GM12878 (cell line): ENCODE measurements at regions not wholly inside any gene's neighbourhood (a gene's known extent, or its start where the extent isn't known, plus 50 kb on each side); places are given as distances from the start of the nearest gene placed in this dataset.

Source experiments
- ATAC-seq: fragments of 200-7000 bp; cut with Tn5 transposase; 3 replicates; pipeline ENCODE4 v1.9.1; 2020; ENCODE audit warnings: mild to moderate bottlenecking, moderate library complexity
- BruUV-seq: library from RNA; stranded (reverse); fragments of 400-500 nt; replicated peaks from 2 replicates; lab custom pipeline; 2021; lab: Mats Ljungman, UMichigan
- CTCF ChIA-PET: fragments of 300-600 bp; sonication (Branson Sonifier 250); formaldehyde crosslinking; extraction: SDS; loops from one replicate; lab custom pipeline; 2021; ENCODE audit warnings: inconsistent platforms; lab: Yijun Ruan, JAX
- POLR2A ChIA-PET: fragments of 350-600 bp; formaldehyde crosslinking; extraction: SDS; loops from one replicate; lab custom pipeline; 2021; ENCODE audit warnings: inconsistent platforms; lab: Charles Lee
- RAD21 ChIA-PET: fragments of 300-600 bp; sonication (Branson Sonifier 250); formaldehyde crosslinking; loops from one replicate; lab custom pipeline; 2023; ENCODE audit warnings: antibody characterized with exemption; ENCODE audit not compliant: unreplicated experiment; lab: Charles Lee
- SMC1A ChIA-PET: fragments of 300-600 bp; sonication (Branson Sonifier 250); formaldehyde crosslinking; loops from one replicate; lab custom pipeline; 2023; ENCODE audit not compliant: unreplicated experiment, uncharacterized antibody; lab: Charles Lee
- DNase-seq: peaks from one replicate; pipeline ENCODE4 v3.0.0-alpha.2; 2011; ENCODE audit warnings: low read depth, low spot score
- FAIRE-seq: peaks from 3 replicates; lab custom pipeline; 2011; peaks lifted over from hg19 to GRCh38; lab: Jason Lieb, UNC
- H2AFZ ChIP-seq: 2 replicates; pipeline ENCODE4 v1.6.0; 2011; ENCODE audit warnings: low read depth, low read length, control low read depth; ENCODE audit not compliant: control insufficient read depth
- H3K27ac ChIP-seq: 2 replicates; pipeline ENCODE4 v1.5.1; 2011; ENCODE audit warnings: control low read depth; ENCODE audit not compliant: control insufficient read depth, insufficient read depth
- H3K27me3 ChIP-seq, 2 experiments: replicated peaks in 1 of 2; 2 replicates each; pipeline versions ENCODE4 v1.6.0 to v1.6.1; 2011; ENCODE audit warnings: low read length in 1 of 2; ENCODE audit not compliant: control insufficient read depth in 2 of 2, insufficient read depth in 2 of 2
- H3K36me3 ChIP-seq, 2 experiments: 2 replicates each; pipeline ENCODE4 v1.5.1; 2011; ENCODE audit warnings: low read length in 1 of 2; ENCODE audit not compliant: control insufficient read depth in 2 of 2, insufficient read depth in 2 of 2
- H3K4me1 ChIP-seq: 2 replicates; pipeline ENCODE4 v1.6.1; 2011; ENCODE audit warnings: mild to moderate bottlenecking, low read length, moderate library complexity, mixed read lengths; ENCODE audit not compliant: control insufficient read depth, insufficient read depth
- H3K4me2 ChIP-seq: 2 replicates; pipeline ENCODE4 v1.6.0; 2011; ENCODE audit warnings: control low read depth; ENCODE audit not compliant: control insufficient read depth, insufficient read depth
- H3K4me3 ChIP-seq: fragments of 200-600 bp; sonication (generic); 2 replicates; pipeline ENCODE4 v1.5.1; 2016
- H3K79me2 ChIP-seq: 2 replicates; pipeline ENCODE4 v1.6.0; 2011; ENCODE audit warnings: low read length; ENCODE audit not compliant: control insufficient read depth, insufficient read depth
- H3K9ac ChIP-seq: 2 replicates; pipeline ENCODE4 v1.8.0; 2011; ENCODE audit warnings: low read length, control low read depth, mixed read lengths; ENCODE audit not compliant: control insufficient read depth, insufficient read depth
- H3K9me3 ChIP-seq: replicated peaks from 3 replicates; pipeline ENCODE4 v1.5.1; 2011; ENCODE audit warnings: mild to moderate bottlenecking, low read length; ENCODE audit not compliant: control insufficient read depth, insufficient read depth
- H4K20me1 ChIP-seq: 2 replicates; pipeline ENCODE4 v1.6.0; 2011; ENCODE audit not compliant: control insufficient read depth, insufficient read depth
- ASH2L ChIP-seq: fragments of 300-600, 200-600 bp; sonication (generic); IDR thresholded peaks from 2 replicates; pipeline ENCODE4 v1.6.1; 2017; ENCODE audit warnings: low read depth, mild to moderate bottlenecking, borderline replicate concordance
- BCL11A ChIP-seq: IDR thresholded peaks from 2 replicates; pipeline ENCODE4 v1.6.1; 2011; ENCODE audit warnings: low read depth, low read length
- BMI1 ChIP-seq: fragments of 450-650 bp; IDR thresholded peaks from 2 replicates; pipeline ENCODE4 v1.6.1; 2016; ENCODE audit warnings: mild to moderate bottlenecking, moderate library complexity, borderline replicate concordance
- ESRRA ChIP-seq: IDR thresholded peaks from 2 replicates; pipeline ENCODE4 v1.6.1; 2012; ENCODE audit warnings: mild to moderate bottlenecking, low read length, improper control_type of control experiment
- HDGF ChIP-seq: fragments of 450-650 bp; IDR thresholded peaks from 2 replicates; pipeline ENCODE4 v1.6.1; 2016; ENCODE audit warnings: antibody characterized with exemption
- MYB ChIP-seq: fragments of 150-350 bp; IDR thresholded peaks from 2 replicates; pipeline ENCODE4 v1.6.1; 2014; ENCODE audit warnings: mild to moderate bottlenecking, low read depth, low read length, borderline replicate concordance
- MYC ChIP-seq: IDR thresholded peaks from 2 replicates; pipeline ENCODE4 v1.6.1; 2011; ENCODE audit warnings: mild to moderate bottlenecking, low read length, moderate library complexity, inconsistent platforms; ENCODE audit not compliant: insufficient read depth, insufficient replicate concordance, insufficient read length, severe bottlenecking
- POLR2A ChIP-seq: IDR thresholded peaks from 2 replicates; pipeline ENCODE4 v1.6.1; 2011; ENCODE audit warnings: low read depth, mild to moderate bottlenecking, low read length
- RB1 ChIP-seq: fragments of 450-650 bp; formaldehyde crosslinking; IDR thresholded peaks from 2 replicates; pipeline ENCODE4 v1.6.1; 2017; ENCODE audit warnings: mild to moderate bottlenecking, borderline replicate concordance
- RELB ChIP-seq: fragments of 450-650 bp; IDR thresholded peaks from 2 replicates; pipeline ENCODE4 v1.6.1; 2017; ENCODE audit warnings: low read depth, mild to moderate bottlenecking, moderate library complexity
- SIN3A ChIP-seq: IDR thresholded peaks from 2 replicates; pipeline ENCODE4 v1.6.1; 2012; ENCODE audit warnings: low read depth, low read length, improper control_type of control experiment
- SREBF2 ChIP-seq: IDR thresholded peaks from 2 replicates; pipeline ENCODE4 v1.6.1; 2012; ENCODE audit warnings: mild to moderate bottlenecking, low read length
- SUZ12 ChIP-seq: fragments of 200-600 bp; sonication (generic); IDR thresholded peaks from one replicate; pipeline ENCODE4 v1.6.1; 2018; ENCODE audit warnings: antibody characterized with exemption, mild to moderate bottlenecking; ENCODE audit not compliant: unreplicated experiment
- YBX1 ChIP-seq: fragments of 450-650 bp; IDR thresholded peaks from 2 replicates; pipeline ENCODE4 v1.6.1; 2016; ENCODE audit warnings: antibody characterized with exemption
- ZBED1 ChIP-seq: IDR thresholded peaks from 2 replicates; pipeline ENCODE4 v1.6.1; 2016; ENCODE audit warnings: borderline replicate concordance
- WGBS: methylation state at CpG from one replicate; pipeline ENCODE4 v1.1.6; 2016; ENCODE audit warnings: low lambda C conversion rate; ENCODE audit not compliant: insufficient replicate concordance, insufficient coverage; ENCODE audit errors: missing lambda C conversion rate; 5-methylcytosine and 5-hydroxymethylcytosine counted together
- in situ Hi-C: fragments of 300-500 bp; cut with MboI; formaldehyde crosslinking; loops from 9 replicates; pipeline ENCODE4 v1.14.3; 2018; ENCODE audit warnings: mixed read lengths
- intact Hi-C: fragments of 100-400 bp; cut with micrococcal nuclease; formaldehyde crosslinking; loops from one replicate; pipeline ENCODE4 v1.14.2; 2022; ENCODE audit not compliant: unreplicated experiment
- TF ChIP-seq, protein P1 (sequence below): IDR thresholded peaks from 2 replicates; pipeline ENCODE4 v1.6.1; 2012; ENCODE audit warnings: mild to moderate bottlenecking, low read depth, low read length
- TF ChIP-seq, protein P2 (sequence below): IDR thresholded peaks from 2 replicates; pipeline ENCODE4 v1.6.1; 2011; ENCODE audit warnings: low read depth, low read length, improper control_type of control experiment, borderline replicate concordance

- Histone ChIP-seq H3K27ac (no peak overlapping the region), H3K27me3 (no peaks in the 10 kb centered on the region), H3K36me3 (no peaks in the 10 kb centered on the region), H3K79me2 (no peaks in the 10 kb centered on the region), H2AFZ (no peak overlapping the region), H3K9me3 (no peaks in the 10 kb centered on the region), H3K9ac (no peak overlapping the region), H3K4me2 (no peak overlapping the region), H3K4me1 (no peaks in the 10 kb centered on the region), H4K20me1 (no peaks in the 10 kb centered on the region), H3K4me3 (no peak overlapping the region)
- intact Hi-C loops, result no loop called here
- no TSS peak for BruUV-seq
- ChIA-PET SMC1A (interaction anchor here (0.6 to 1.0 kb wide), 4 partner anchors 10 to 143 kb away, joined by 3 to 4 read pairs (median 3); no protein-coding TSS in a partner anchor), RAD21 (no interaction called here), POLR2A (no interaction called here), CTCF (interaction anchor here (0.6 to 1.2 kb wide), 2 partner anchors 10 to 399 kb away, joined by 3 to 4 read pairs; no protein-coding TSS in a partner anchor)
- DNase-seq (no peak), FAIRE-seq (no peak), ATAC-seq (no peak)
- TF ChIP-seq SIN3A, result no peak
- no peak for TF ChIP-seq MYB
- no peak for TF ChIP-seq SUZ12
- no peak for TF ChIP-seq BCL11A
- no peak for TF ChIP-seq RB1
- TF ChIP-seq, protein P1, sequence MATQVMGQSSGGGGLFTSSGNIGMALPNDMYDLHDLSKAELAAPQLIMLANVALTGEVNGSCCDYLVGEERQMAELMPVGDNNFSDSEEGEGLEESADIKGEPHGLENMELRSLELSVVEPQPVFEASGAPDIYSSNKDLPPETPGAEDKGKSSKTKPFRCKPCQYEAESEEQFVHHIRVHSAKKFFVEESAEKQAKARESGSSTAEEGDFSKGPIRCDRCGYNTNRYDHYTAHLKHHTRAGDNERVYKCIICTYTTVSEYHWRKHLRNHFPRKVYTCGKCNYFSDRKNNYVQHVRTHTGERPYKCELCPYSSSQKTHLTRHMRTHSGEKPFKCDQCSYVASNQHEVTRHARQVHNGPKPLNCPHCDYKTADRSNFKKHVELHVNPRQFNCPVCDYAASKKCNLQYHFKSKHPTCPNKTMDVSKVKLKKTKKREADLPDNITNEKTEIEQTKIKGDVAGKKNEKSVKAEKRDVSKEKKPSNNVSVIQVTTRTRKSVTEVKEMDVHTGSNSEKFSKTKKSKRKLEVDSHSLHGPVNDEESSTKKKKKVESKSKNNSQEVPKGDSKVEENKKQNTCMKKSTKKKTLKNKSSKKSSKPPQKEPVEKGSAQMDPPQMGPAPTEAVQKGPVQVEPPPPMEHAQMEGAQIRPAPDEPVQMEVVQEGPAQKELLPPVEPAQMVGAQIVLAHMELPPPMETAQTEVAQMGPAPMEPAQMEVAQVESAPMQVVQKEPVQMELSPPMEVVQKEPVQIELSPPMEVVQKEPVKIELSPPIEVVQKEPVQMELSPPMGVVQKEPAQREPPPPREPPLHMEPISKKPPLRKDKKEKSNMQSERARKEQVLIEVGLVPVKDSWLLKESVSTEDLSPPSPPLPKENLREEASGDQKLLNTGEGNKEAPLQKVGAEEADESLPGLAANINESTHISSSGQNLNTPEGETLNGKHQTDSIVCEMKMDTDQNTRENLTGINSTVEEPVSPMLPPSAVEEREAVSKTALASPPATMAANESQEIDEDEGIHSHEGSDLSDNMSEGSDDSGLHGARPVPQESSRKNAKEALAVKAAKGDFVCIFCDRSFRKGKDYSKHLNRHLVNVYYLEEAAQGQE, result no peak
- no peak for TF ChIP-seq YBX1
- no peak for TF ChIP-seq HDGF
- TF ChIP-seq ESRRA, result no peak
- TF ChIP-seq SREBF2, result no peak
- no peak for TF ChIP-seq POLR2A
- TF ChIP-seq MYC, result no peak
- no peak for TF ChIP-seq BMI1
- no peak for TF ChIP-seq ZBED1
- TF ChIP-seq ASH2L, result no peak
- TF ChIP-seq, protein P2, sequence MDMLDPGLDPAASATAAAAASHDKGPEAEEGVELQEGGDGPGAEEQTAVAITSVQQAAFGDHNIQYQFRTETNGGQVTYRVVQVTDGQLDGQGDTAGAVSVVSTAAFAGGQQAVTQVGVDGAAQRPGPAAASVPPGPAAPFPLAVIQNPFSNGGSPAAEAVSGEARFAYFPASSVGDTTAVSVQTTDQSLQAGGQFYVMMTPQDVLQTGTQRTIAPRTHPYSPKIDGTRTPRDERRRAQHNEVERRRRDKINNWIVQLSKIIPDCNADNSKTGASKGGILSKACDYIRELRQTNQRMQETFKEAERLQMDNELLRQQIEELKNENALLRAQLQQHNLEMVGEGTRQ, result no peak
- no peak for TF ChIP-seq RELB
- WGBS, result 100% methylated on average over 1 of the region's 1 CpG
- in situ Hi-C loops, result no loop called here
These were observed 320.5 kb downstream of the FSIP2 start for GRCh38 chr2:186059096-186059495.
